Liver (tissue), 8 donors: ENCODE measurements at regions not wholly inside any gene's neighbourhood (a gene's known extent, or its start where the extent isn't known, plus 50 kb on each side); places are given as distances from the start of the nearest gene placed in this dataset.
A peak's percentile ranks its signal among the peaks of the same experiment; 100 is the strongest.

Experiments used
- DNase-seq: peaks from one replicate; pipeline ENCODE4 v3.0.0-alpha.2; 2017; ENCODE audit warnings: low spot score
- H3K27ac ChIP-seq, 2 donors: one replicate each; pipeline ENCODE4 v1.7.0; 2013; ENCODE audit warnings: inconsistent platforms in 2 of 2, low read length in 2 of 2, control low read depth in 1 of 2, low read depth in 1 of 2, mild to moderate bottlenecking in 1 of 2
- H3K27me3 ChIP-seq, 4 donors: one replicate each; pipeline versions ENCODE4 v1.6.1 to v1.7.0; 2013; ENCODE audit warnings: low read length in 3 of 4, inconsistent platforms in 1 of 4, mild to moderate bottlenecking in 1 of 4, moderate library complexity in 1 of 4; ENCODE audit not compliant: control insufficient read depth in 4 of 4, insufficient read depth in 4 of 4
- H3K36me3 ChIP-seq, 4 donors: one replicate each; pipeline versions ENCODE4 v1.6.1 to v1.7.0; 2013; ENCODE audit warnings: low read length in 3 of 4, mild to moderate bottlenecking in 3 of 4, low read depth in 1 of 4, moderate library complexity in 1 of 4; ENCODE audit not compliant: control insufficient read depth in 4 of 4, insufficient read depth in 3 of 4
- H3K4me1 ChIP-seq, 4 donors: one replicate each; pipeline versions ENCODE4 v1.6.1 to v1.7.0; 2013; ENCODE audit warnings: low read length in 3 of 4, mild to moderate bottlenecking in 3 of 4, moderate library complexity in 1 of 4; ENCODE audit not compliant: control insufficient read depth in 4 of 4, insufficient read depth in 4 of 4
- H3K4me3 ChIP-seq, 3 donors: one replicate each; pipeline versions ENCODE4 v1.6.1 to v1.7.0; 2013; ENCODE audit warnings: low read length in 3 of 3, control low read depth in 1 of 3, low read depth in 1 of 3, mild to moderate bottlenecking in 1 of 3
- H3K9ac ChIP-seq, 2 donors: one replicate each; pipeline ENCODE4 v1.7.0; 2013; ENCODE audit warnings: low read length in 2 of 2, mild to moderate bottlenecking in 2 of 2, moderate library complexity in 2 of 2, control low read depth in 1 of 2, low read depth in 1 of 2
- H3K9me3 ChIP-seq, 4 donors: one replicate each; pipeline versions ENCODE4 v1.6.1 to v1.7.0; 2013; ENCODE audit warnings: low read length in 3 of 4; ENCODE audit not compliant: control insufficient read depth in 4 of 4
- EGR1 ChIP-seq, 2 donors: IDR thresholded peaks; 2 replicates each; pipeline ENCODE4 v1.6.1; 2016 to 2018; ENCODE audit warnings: antibody characterized with exemption in 2 of 2, low read depth in 2 of 2
- FOXA1 ChIP-seq: IDR thresholded peaks from 2 replicates; pipeline ENCODE4 v1.6.1; 2016; ENCODE audit warnings: antibody characterized with exemption
- FOXA2 ChIP-seq: IDR thresholded peaks from 2 replicates; pipeline ENCODE4 v1.6.1; 2016; ENCODE audit warnings: antibody characterized with exemption
- GABPA ChIP-seq, 2 donors: IDR thresholded peaks in 1 of 2; conservative IDR thresholded peaks in 1 of 2; 2 replicates each; pipeline ENCODE4 v1.6.1; 2016; ENCODE audit warnings: antibody characterized with exemption in 2 of 2, mild to moderate bottlenecking in 1 of 2, moderate library complexity in 1 of 2
- HNF4A ChIP-seq, 2 donors: conservative IDR thresholded peaks; 2 replicates each; pipeline ENCODE4 v1.6.1; 2016; ENCODE audit warnings: antibody characterized with exemption in 2 of 2, mild to moderate bottlenecking in 2 of 2
- HNF4G ChIP-seq: IDR thresholded peaks from 2 replicates; pipeline ENCODE4 v1.6.1; 2016; ENCODE audit warnings: antibody characterized with exemption
- JUND ChIP-seq, 2 donors: IDR thresholded peaks; 2 replicates each; pipeline ENCODE4 v1.6.1; 2016; ENCODE audit warnings: antibody characterized with exemption in 2 of 2
- NR2F2 ChIP-seq: IDR thresholded peaks from 2 replicates; pipeline ENCODE4 v1.6.1; 2016; ENCODE audit warnings: antibody characterized with exemption
- RAD21 ChIP-seq, 2 donors: IDR thresholded peaks; 2 replicates each; pipeline ENCODE4 v1.6.1; 2016; ENCODE audit warnings: antibody characterized with exemption in 2 of 2, mild to moderate bottlenecking in 2 of 2
- RXRA ChIP-seq, 2 donors: IDR thresholded peaks; 2 replicates each; pipeline ENCODE4 v1.6.1; 2017 to 2018; ENCODE audit warnings: antibody characterized with exemption in 2 of 2, mild to moderate bottlenecking in 1 of 2
- SP1 ChIP-seq: IDR thresholded peaks from 2 replicates; pipeline ENCODE4 v1.6.1; 2018; ENCODE audit warnings: antibody characterized with exemption, mild to moderate bottlenecking
- TAF1 ChIP-seq: conservative IDR thresholded peaks from 2 replicates; pipeline ENCODE4 v1.6.1; 2016; ENCODE audit warnings: antibody characterized with exemption, mild to moderate bottlenecking
- YY1 ChIP-seq: IDR thresholded peaks from 2 replicates; pipeline ENCODE4 v1.6.1; 2016; ENCODE audit warnings: antibody characterized with exemption, mild to moderate bottlenecking
- whole genome bisulfite sequencing: extraction: QIAGEN DNeasy Blood & Tissue Kit; methylation state at CpG from one replicate; pipeline ENCODE4 v1.1.7; 2013; 5-methylcytosine and 5-hydroxymethylcytosine counted together
- TF ChIP-seq, protein P1 (sequence below): IDR thresholded peaks from 2 replicates; pipeline ENCODE4 v1.6.1; 2016; ENCODE audit warnings: antibody characterized with exemption, mild to moderate bottlenecking
- TF ChIP-seq, protein P2 (sequence below): IDR thresholded peaks from 2 replicates; pipeline ENCODE4 v1.6.1; 2016; ENCODE audit warnings: antibody characterized with exemption
- TF ChIP-seq, protein P3 (sequence below): fragments of 150-350 bp; IDR thresholded peaks from 2 replicates; pipeline ENCODE4 v1.5.1; 2017; ENCODE audit warnings: improper control_type of control experiment, low read depth, low read length; ENCODE audit not compliant: missing input control
- TF ChIP-seq, protein P4 (sequence below): IDR thresholded peaks from 2 replicates; pipeline ENCODE4 v1.6.1; 2016; ENCODE audit warnings: antibody characterized with exemption
- TF ChIP-seq, protein P5 (sequence below): IDR thresholded peaks from 2 replicates; pipeline ENCODE4 v1.6.1; 2016; ENCODE audit warnings: antibody characterized with exemption
- donor health status: healthy.
- donor health status: healthy.
- donor health status: healthy.
- donor health status: healthy.
- donor health status: healthy.

DNA sequence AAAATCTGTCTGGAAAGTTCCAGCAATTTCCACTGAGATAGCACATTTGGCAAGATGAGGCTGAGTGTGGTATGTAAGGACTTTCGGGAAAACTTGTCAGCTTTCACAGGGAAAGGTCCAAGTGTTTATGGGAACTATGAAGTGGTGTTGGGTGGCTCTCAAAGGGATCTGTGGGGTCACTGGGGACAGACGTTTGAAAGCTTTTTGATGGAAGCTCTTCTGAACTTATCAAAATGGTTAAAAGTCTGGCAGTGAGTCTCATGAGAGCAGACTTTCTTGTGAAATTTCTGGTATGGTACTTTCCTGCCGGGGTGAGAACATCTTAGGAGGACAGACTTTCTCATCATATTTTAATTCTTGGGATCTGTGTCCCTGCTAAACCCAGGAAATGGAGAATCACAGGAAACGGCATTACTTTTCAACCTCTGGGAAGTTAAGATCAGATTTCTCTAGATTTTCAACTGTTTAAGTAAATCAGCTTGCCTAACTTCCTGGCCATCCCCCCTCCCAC, 546.3 kb upstream of the ZEB2 start:
- H3K4me1 ChIP-seq = no peaks in the 10 kb centered on the region
- DNase-seq = no peak
- 76% methylated on average over 4 of the region's 4 CpGs for WGBS
- no peak overlapping the region for H3K9ac ChIP-seq
- no peaks in the 10 kb centered on the region for H3K27me3 ChIP-seq
- no peak overlapping the region for H3K4me3 ChIP-seq
- H3K27ac ChIP-seq = peak overlapping the region; percentile 31 to 48
- no peaks in the 10 kb centered on the region for H3K36me3 ChIP-seq
- peaks cover 0 to 3% (median under 1%) of the 10 kb centered on the region in 4 donors for H3K9me3 ChIP-seq
- TF ChIP-seq NR2F2 (peak; percentile 49), RXRA (IDR thresholded peaks at IDR 0.05) (peak in 1 of 2 donors; percentile 8), RAD21 (IDR thresholded peaks at IDR 0.05) (peak in 1 of 2 donors; percentile 15)
- TF ChIP-seq, protein P1, sequence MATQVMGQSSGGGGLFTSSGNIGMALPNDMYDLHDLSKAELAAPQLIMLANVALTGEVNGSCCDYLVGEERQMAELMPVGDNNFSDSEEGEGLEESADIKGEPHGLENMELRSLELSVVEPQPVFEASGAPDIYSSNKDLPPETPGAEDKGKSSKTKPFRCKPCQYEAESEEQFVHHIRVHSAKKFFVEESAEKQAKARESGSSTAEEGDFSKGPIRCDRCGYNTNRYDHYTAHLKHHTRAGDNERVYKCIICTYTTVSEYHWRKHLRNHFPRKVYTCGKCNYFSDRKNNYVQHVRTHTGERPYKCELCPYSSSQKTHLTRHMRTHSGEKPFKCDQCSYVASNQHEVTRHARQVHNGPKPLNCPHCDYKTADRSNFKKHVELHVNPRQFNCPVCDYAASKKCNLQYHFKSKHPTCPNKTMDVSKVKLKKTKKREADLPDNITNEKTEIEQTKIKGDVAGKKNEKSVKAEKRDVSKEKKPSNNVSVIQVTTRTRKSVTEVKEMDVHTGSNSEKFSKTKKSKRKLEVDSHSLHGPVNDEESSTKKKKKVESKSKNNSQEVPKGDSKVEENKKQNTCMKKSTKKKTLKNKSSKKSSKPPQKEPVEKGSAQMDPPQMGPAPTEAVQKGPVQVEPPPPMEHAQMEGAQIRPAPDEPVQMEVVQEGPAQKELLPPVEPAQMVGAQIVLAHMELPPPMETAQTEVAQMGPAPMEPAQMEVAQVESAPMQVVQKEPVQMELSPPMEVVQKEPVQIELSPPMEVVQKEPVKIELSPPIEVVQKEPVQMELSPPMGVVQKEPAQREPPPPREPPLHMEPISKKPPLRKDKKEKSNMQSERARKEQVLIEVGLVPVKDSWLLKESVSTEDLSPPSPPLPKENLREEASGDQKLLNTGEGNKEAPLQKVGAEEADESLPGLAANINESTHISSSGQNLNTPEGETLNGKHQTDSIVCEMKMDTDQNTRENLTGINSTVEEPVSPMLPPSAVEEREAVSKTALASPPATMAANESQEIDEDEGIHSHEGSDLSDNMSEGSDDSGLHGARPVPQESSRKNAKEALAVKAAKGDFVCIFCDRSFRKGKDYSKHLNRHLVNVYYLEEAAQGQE = peak; percentile 37
- TF ChIP-seq, protein P2, sequence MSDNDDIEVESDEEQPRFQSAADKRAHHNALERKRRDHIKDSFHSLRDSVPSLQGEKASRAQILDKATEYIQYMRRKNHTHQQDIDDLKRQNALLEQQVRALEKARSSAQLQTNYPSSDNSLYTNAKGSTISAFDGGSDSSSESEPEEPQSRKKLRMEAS = no peak
- TF ChIP-seq, protein P3, sequence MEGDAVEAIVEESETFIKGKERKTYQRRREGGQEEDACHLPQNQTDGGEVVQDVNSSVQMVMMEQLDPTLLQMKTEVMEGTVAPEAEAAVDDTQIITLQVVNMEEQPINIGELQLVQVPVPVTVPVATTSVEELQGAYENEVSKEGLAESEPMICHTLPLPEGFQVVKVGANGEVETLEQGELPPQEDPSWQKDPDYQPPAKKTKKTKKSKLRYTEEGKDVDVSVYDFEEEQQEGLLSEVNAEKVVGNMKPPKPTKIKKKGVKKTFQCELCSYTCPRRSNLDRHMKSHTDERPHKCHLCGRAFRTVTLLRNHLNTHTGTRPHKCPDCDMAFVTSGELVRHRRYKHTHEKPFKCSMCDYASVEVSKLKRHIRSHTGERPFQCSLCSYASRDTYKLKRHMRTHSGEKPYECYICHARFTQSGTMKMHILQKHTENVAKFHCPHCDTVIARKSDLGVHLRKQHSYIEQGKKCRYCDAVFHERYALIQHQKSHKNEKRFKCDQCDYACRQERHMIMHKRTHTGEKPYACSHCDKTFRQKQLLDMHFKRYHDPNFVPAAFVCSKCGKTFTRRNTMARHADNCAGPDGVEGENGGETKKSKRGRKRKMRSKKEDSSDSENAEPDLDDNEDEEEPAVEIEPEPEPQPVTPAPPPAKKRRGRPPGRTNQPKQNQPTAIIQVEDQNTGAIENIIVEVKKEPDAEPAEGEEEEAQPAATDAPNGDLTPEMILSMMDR = no peak

DNA sequence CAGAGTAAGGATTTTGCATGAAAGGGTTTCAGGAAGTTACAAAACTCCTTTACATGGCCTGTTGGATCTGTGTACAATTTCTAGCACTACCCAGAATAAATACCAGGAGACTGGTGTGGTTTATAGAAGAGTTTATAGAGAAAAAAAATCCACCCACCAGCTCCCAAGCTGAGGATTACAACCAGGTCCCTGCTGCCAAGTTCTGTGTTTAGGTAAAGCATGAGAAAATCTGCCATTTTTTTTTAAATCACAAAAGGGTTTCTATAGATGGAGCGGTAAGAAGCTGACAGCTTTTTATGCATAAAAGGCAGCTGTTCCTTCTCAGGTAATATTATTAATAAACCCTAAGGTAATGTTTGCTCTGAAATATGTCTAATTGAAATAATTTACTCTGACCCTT, 545.4 kb upstream of the ZEB2 start:
- H3K27ac ChIP-seq = no peak overlapping the region
- no peak overlapping the region for H3K9ac ChIP-seq
- DNase-seq = no peak
- 99% methylated on average over 1 of the region's 1 CpG for WGBS
- H3K9me3 ChIP-seq = peaks cover 0 to 3% (median under 1%) of the 10 kb centered on the region in 4 donors
- H3K4me1 ChIP-seq = no peaks in the 10 kb centered on the region
- TF ChIP-seq YY1 (no peak), RAD21 (IDR thresholded peaks at IDR 0.05) (no peak), TAF1 (no peak), GABPA (IDR thresholded peaks at IDR 0.05 in 1 of 2, conservative IDR thresholded peaks at IDR 0.05 in 1 of 2) (no peak), FOXA2 (no peak), JUND (IDR thresholded peaks at IDR 0.05) (no peak), FOXA1 (no peak), HNF4A (conservative IDR thresholded peaks at IDR 0.05) (no peak), RXRA (IDR thresholded peaks at IDR 0.05) (no peak), NR2F2 (no peak), HNF4G (no peak), SP1 (no peak), EGR1 (IDR thresholded peaks at IDR 0.05; ENCODE audit: low read depth in 2 of 2) (no peak)
- TF ChIP-seq, protein P4, sequence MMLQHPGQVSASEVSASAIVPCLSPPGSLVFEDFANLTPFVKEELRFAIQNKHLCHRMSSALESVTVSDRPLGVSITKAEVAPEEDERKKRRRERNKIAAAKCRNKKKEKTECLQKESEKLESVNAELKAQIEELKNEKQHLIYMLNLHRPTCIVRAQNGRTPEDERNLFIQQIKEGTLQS = no peak
- TF ChIP-seq, protein P5, sequence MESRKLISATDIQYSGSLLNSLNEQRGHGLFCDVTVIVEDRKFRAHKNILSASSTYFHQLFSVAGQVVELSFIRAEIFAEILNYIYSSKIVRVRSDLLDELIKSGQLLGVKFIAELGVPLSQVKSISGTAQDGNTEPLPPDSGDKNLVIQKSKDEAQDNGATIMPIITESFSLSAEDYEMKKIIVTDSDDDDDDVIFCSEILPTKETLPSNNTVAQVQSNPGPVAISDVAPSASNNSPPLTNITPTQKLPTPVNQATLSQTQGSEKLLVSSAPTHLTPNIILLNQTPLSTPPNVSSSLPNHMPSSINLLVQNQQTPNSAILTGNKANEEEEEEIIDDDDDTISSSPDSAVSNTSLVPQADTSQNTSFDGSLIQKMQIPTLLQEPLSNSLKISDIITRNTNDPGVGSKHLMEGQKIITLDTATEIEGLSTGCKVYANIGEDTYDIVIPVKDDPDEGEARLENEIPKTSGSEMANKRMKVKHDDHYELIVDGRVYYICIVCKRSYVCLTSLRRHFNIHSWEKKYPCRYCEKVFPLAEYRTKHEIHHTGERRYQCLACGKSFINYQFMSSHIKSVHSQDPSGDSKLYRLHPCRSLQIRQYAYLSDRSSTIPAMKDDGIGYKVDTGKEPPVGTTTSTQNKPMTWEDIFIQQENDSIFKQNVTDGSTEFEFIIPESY = no peak
- TF ChIP-seq, protein P1 = no peak
- TF ChIP-seq, protein P3 = no peak
- TF ChIP-seq, protein P2 = no peak
- no peaks in the 10 kb centered on the region for H3K27me3 ChIP-seq
- no peaks in the 10 kb centered on the region for H3K36me3 ChIP-seq
- H3K4me3 ChIP-seq = no peak overlapping the region
